H9 (cell line): ENCODE measurements at regions not wholly inside any gene's neighbourhood (a gene's known extent, or its start where the extent isn't known, plus 50 kb on each side); places are given as distances from the start of the nearest gene placed in this dataset.
A peak's percentile ranks its signal among the peaks of the same experiment; 100 is the strongest.

Experiments used
- DNase-seq: peaks from one replicate; pipeline ENCODE4 v3.0.0-alpha.2; 2017
- H2AFZ ChIP-seq: one replicate; pipeline ENCODE4 v1.6.1; 2013; ENCODE audit warnings: mild to moderate bottlenecking, low read length, control low read depth, moderate library complexity
- H2AK5ac ChIP-seq: 2 replicates; pipeline ENCODE4 v1.6.1; 2013; ENCODE audit warnings: low read length, control low read depth, mixed read lengths; ENCODE audit not compliant: insufficient read length
- H2BK120ac ChIP-seq: one replicate; pipeline ENCODE4 v1.6.1; 2013; ENCODE audit warnings: low read depth, mild to moderate bottlenecking, low read length, control low read depth, inconsistent platforms; ENCODE audit not compliant: poor library complexity, severe bottlenecking
- H2BK12ac ChIP-seq: 2 replicates; pipeline ENCODE4 v1.6.1; 2013; ENCODE audit warnings: low read length, control low read depth, mixed read lengths, low read depth; ENCODE audit not compliant: insufficient read length
- H2BK15ac ChIP-seq: 2 replicates; pipeline ENCODE4 v1.6.1; 2013; ENCODE audit warnings: low read depth, low read length, control low read depth
- H2BK20ac ChIP-seq: one replicate; pipeline ENCODE4 v1.6.1; 2013; ENCODE audit warnings: low read depth, mild to moderate bottlenecking, low read length, control low read depth, inconsistent platforms; ENCODE audit not compliant: poor library complexity, severe bottlenecking
- H2BK5ac ChIP-seq: 2 replicates; pipeline ENCODE4 v1.6.1; 2013; ENCODE audit warnings: low read length, control low read depth, mixed read lengths; ENCODE audit not compliant: insufficient read length
- H3K14ac ChIP-seq: 2 replicates; pipeline ENCODE4 v1.6.1; 2013; ENCODE audit warnings: low read length, control low read depth; ENCODE audit not compliant: insufficient read depth
- H3K18ac ChIP-seq: 2 replicates; pipeline ENCODE4 v1.6.1; 2013; ENCODE audit warnings: low read depth, mild to moderate bottlenecking, mixed read lengths, low read length, control low read depth; ENCODE audit not compliant: insufficient read length
- H3K23ac ChIP-seq: 2 replicates; pipeline ENCODE4 v1.6.1; 2013; ENCODE audit warnings: low read length, control low read depth, mixed read lengths, low read depth; ENCODE audit not compliant: insufficient read length
- H3K23me2 ChIP-seq: 2 replicates; pipeline ENCODE4 v1.6.1; 2013; ENCODE audit warnings: low read depth, mild to moderate bottlenecking, mixed read lengths, low read length, control low read depth; ENCODE audit not compliant: insufficient read length, poor library complexity, severe bottlenecking
- H3K27ac ChIP-seq: 2 replicates; pipeline ENCODE4 v1.5.1; 2013; ENCODE audit warnings: low read length, control low read depth, mixed read lengths, low read depth; ENCODE audit not compliant: insufficient read length
- H3K27me3 ChIP-seq: 2 replicates; pipeline ENCODE4 v1.6.1; 2013; ENCODE audit warnings: low read length, control low read depth, inconsistent platforms; ENCODE audit not compliant: insufficient read depth
- H3K4ac ChIP-seq: 2 replicates; pipeline ENCODE4 v1.6.1; 2013; ENCODE audit warnings: low read depth, mild to moderate bottlenecking, control low read depth, inconsistent platforms, low read length, moderate library complexity
- H3K4me1 ChIP-seq: 2 replicates; pipeline ENCODE4 v1.6.1; 2013; ENCODE audit warnings: low read length, control low read depth, inconsistent platforms; ENCODE audit not compliant: insufficient read depth
- H3K4me2 ChIP-seq: 2 replicates; pipeline ENCODE4 v1.6.1; 2013; ENCODE audit warnings: low read length, control low read depth, mixed read lengths; ENCODE audit not compliant: insufficient read length, insufficient read depth
- H3K56ac ChIP-seq: 2 replicates; pipeline ENCODE4 v1.6.1; 2013; ENCODE audit warnings: low read depth, mild to moderate bottlenecking, mixed read lengths, low read length, control low read depth; ENCODE audit not compliant: insufficient read length
- H3K79me1 ChIP-seq: 2 replicates; pipeline ENCODE4 v1.6.1; 2013; ENCODE audit warnings: low read depth, mild to moderate bottlenecking, moderate library complexity, low read length, control low read depth, inconsistent platforms; ENCODE audit not compliant: insufficient read depth, poor library complexity, severe bottlenecking
- H3K79me2 ChIP-seq: 2 replicates; pipeline ENCODE4 v1.6.1; 2013; ENCODE audit warnings: low read length, control low read depth, inconsistent platforms; ENCODE audit not compliant: insufficient read depth
- H3K9ac ChIP-seq: 2 replicates; pipeline ENCODE4 v1.6.1; 2013; ENCODE audit warnings: low read length, control low read depth, mixed read lengths; ENCODE audit not compliant: insufficient read length; ENCODE audit errors: extremely low read depth
- H3K9me3 ChIP-seq: one replicate; pipeline ENCODE4 v1.6.1; 2013; ENCODE audit warnings: low read depth, low read length, inconsistent platforms; ENCODE audit not compliant: control insufficient read depth
- H3T11ph ChIP-seq: one replicate; pipeline ENCODE4 v1.6.1; 2013; ENCODE audit warnings: mild to moderate bottlenecking, low read length, control low read depth, inconsistent platforms
- H4K20me1 ChIP-seq: one replicate; pipeline ENCODE4 v1.6.1; 2013; ENCODE audit not compliant: control insufficient read depth, insufficient read length, insufficient read depth
- H4K5ac ChIP-seq: 2 replicates; pipeline ENCODE4 v1.6.1; 2013; ENCODE audit warnings: low read depth, mild to moderate bottlenecking, mixed read lengths, low read length, control low read depth; ENCODE audit not compliant: insufficient read length
- H4K8ac ChIP-seq: replicated peaks from 2 replicates; pipeline ENCODE4 v1.6.1; 2013; ENCODE audit warnings: low read length, control low read depth, mixed read lengths, low read depth; ENCODE audit not compliant: insufficient read length
- H4K91ac ChIP-seq: 2 replicates; pipeline ENCODE4 v1.6.1; 2013; ENCODE audit warnings: low read depth, mild to moderate bottlenecking, moderate library complexity, mixed read lengths, low read length, control low read depth; ENCODE audit not compliant: insufficient read length
- H3K27ac Mint-ChIP-seq, 3 experiments: 2 replicates in 2 of 3; 3 replicates in 1 of 3; pipeline ENCODE4 v1.8.0; 2020 to 2021; ENCODE audit warnings: mixed read lengths in 3 of 3, mild to moderate bottlenecking in 1 of 3, moderate library complexity in 1 of 3
- H3K27me3 Mint-ChIP-seq: 2 replicates; pipeline ENCODE4 v1.8.0; 2021; ENCODE audit warnings: low read depth, mild to moderate bottlenecking, moderate library complexity, mixed read lengths
- H3K36me3 Mint-ChIP-seq, 3 experiments: 2 replicates in 2 of 3; 3 replicates in 1 of 3; pipeline ENCODE4 v1.8.0; 2020 to 2021; ENCODE audit warnings: low read depth in 3 of 3, mixed read lengths in 3 of 3; ENCODE audit not compliant: insufficient read depth in 1 of 3
- H3K4me1 Mint-ChIP-seq, 2 experiments: 2 replicates each; pipeline ENCODE4 v1.8.0; 2020; ENCODE audit warnings: mixed read lengths in 2 of 2
- H3K4me3 Mint-ChIP-seq, 2 experiments: 2 replicates in 1 of 2; 3 replicates in 1 of 2; pipeline ENCODE4 v1.8.0; 2020 to 2021; ENCODE audit warnings: mild to moderate bottlenecking in 2 of 2, mixed read lengths in 2 of 2, moderate library complexity in 1 of 2
- H3K9me3 Mint-ChIP-seq, 2 experiments: 2 replicates in 1 of 2; 3 replicates in 1 of 2; pipeline ENCODE4 v1.8.0; 2020; ENCODE audit warnings: mild to moderate bottlenecking in 2 of 2, mixed read lengths in 2 of 2, moderate library complexity in 1 of 2
- CTCF ChIP-seq: fragments of 200-600 bp; sonication (generic); conservative IDR thresholded peaks from 3 replicates; pipeline ENCODE4 v1.8.0; 2021; ENCODE audit warnings: antibody characterized with exemption, mild to moderate bottlenecking
- WGBS: extraction: QIAGEN DNeasy Blood & Tissue Kit; methylation state at CpG from one replicate; pipeline ENCODE4 v1.1.7; 2013; ENCODE audit warnings: missing lambda C conversion rate, low lambda C conversion rate, mixed read lengths; ENCODE audit not compliant: insufficient read length; ENCODE audit errors: extremely low coverage; 5-methylcytosine and 5-hydroxymethylcytosine counted together

- H3K4me2 ChIP-seq: peak overlapping the region; percentile 14
Observed at GRCh38 chrX:94454159-94454558, 780.2 kb downstream of the FAM133A start.

More at GRCh38 chrX:94454159-94454558, 780.2 kb downstream of the FAM133A start:
- Histone ChIP-seq H3K9ac (no peak overlapping the region), H4K5ac (no peak overlapping the region), H3K18ac (no peak overlapping the region), H3K79me1 (no peaks in the 10 kb centered on the region), H2BK15ac (no peak overlapping the region), H2BK5ac (no peak overlapping the region), H4K8ac (no peak overlapping the region), H2AFZ (no peak overlapping the region), H2BK20ac (peak overlapping the region; percentile 51), H3K56ac (no peak overlapping the region), H3K23me2 (no peaks in the 10 kb centered on the region), H2AK5ac (no peak overlapping the region), H3K79me2 (no peaks in the 10 kb centered on the region), H3K9me3 (no peaks in the 10 kb centered on the region), H4K20me1 (no peaks in the 10 kb centered on the region), H3K4ac (no peak overlapping the region), H3K4me1 (peaks cover 6% of the 10 kb centered on the region; the same call in 1 of the 2 replicates), H3K27me3 (no peaks in the 10 kb centered on the region), H2BK12ac (no peak overlapping the region), H3T11ph (peak overlapping the region; percentile 54), H4K91ac (no peak overlapping the region), H3K23ac (no peak overlapping the region), H3K14ac (no peak overlapping the region), H3K27ac (peak overlapping the region; percentile 83), H2BK120ac (no peak overlapping the region)
- Mint-ChIP-seq H3K27ac (peak overlapping the region; percentile 85 to 99 (median 98)), H3K9me3 (peaks cover 16 to 17% of the 10 kb centered on the region in 2 experiments), H3K4me1 (peaks cover 50 to 58% of the 10 kb centered on the region in 2 experiments), H3K27me3 (no peaks in the 10 kb centered on the region), H3K4me3 (no peak overlapping the region; a peak in 1 of 5 replicates), H3K36me3 (peaks cover 16 to 26% (median 16%) of the 10 kb centered on the region in 3 experiments)
- no CpG with 5 or more reads among the region's 3 CpGs for WGBS
- TF ChIP-seq CTCF: no peak
- DNase-seq: no peak
